ENCODE measurements at regions not wholly inside any gene's neighbourhood (a gene's known extent, or its start where the extent isn't known, plus 50 kb on each side); places are given as distances from the start of the nearest gene placed in this dataset.

DNA sequence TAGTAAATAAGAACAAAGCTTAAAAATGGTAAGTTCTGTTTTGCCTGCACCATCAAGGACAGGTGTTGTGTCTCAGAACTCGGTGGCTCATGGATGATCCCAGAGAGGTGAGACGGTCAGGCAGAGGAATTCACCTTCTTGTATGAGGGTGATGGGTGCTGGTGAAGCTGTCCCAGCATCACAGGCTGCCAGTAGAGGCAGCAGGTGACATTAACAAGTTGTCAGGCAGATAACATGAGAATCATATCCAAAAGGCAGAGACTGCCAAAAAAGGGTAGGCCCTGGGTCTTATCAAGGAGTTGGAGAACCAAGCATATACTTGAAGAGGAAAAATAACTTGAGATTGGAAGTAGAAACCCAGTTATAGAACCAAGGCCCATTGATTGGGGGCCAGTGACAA is 437.8 kb downstream of the DYNC2H1 start:
- H3K27ac ChIP-seq (ENCODE audit: extremely low read depth, low read depth, low read length): no peak overlapping the region
- no peak overlapping the region for H3K4me3 ChIP-seq (ENCODE audit: low read depth, low read length)
- no peaks in the 10 kb centered on the region for H3K36me3 ChIP-seq (ENCODE audit: control insufficient read depth in 2 of 2, insufficient read depth in 1 of 2, low read length in 2 of 2)
- H3K9me3 ChIP-seq (ENCODE audit: control insufficient read depth, insufficient read depth, low read depth, low read length): no peaks in the 10 kb centered on the region
- ChIA-PET POLR2A (no interaction called here), CTCF (interaction anchor here (1.1 to 2.5 kb wide), 2 partner anchors 9 to 56 kb away, joined by 3 to 12 read pairs; no protein-coding TSS in a partner anchor)
- H3K4me1 ChIP-seq (ENCODE audit: control insufficient read depth, insufficient read depth, low read length): no peaks in the 10 kb centered on the region
- no peak for TF ChIP-seq ZNF132 (tag by site-specific recombination; IDR thresholded peaks at IDR 0.05; ENCODE audit: borderline replicate concordance)
- no peak for TF ChIP-seq GLI2 (tag by site-specific recombination; IDR thresholded peaks at IDR 0.05; ENCODE audit: borderline replicate concordance, low read depth)
- TF ChIP-seq ZSCAN30 (tag by site-specific recombination; IDR thresholded peaks at IDR 0.05): no peak
- TF ChIP-seq, protein P1, sequence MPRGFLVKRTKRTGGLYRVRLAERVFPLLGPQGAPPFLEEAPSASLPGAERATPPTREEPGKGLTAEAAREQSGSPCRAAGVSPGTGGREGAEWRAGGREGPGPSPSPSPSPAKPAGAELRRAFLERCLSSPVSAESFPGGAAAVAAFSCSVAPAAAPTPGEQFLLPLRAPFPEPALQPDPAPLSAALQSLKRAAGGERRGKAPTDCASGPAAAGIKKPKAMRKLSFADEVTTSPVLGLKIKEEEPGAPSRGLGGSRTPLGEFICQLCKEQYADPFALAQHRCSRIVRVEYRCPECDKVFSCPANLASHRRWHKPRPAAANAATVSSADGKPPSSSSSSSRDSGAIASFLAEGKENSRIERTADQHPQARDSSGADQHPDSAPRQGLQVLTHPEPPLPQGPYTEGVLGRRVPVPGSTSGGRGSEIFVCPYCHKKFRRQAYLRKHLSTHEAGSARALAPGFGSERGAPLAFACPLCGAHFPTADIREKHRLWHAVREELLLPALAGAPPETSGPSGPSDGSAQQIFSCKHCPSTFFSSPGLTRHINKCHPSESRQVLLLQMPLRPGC (tag by site-specific recombination; IDR thresholded peaks at IDR 0.05): no peak
- no peak for TF ChIP-seq ZNF133 (tag by site-specific recombination; IDR thresholded peaks at IDR 0.05)
- TF ChIP-seq HOXD13 (CRISPR knock-in tag; IDR thresholded peaks at IDR 0.05; ENCODE audit: borderline replicate concordance): no peak
- no peak for TF ChIP-seq ZNF155 (tag by site-specific recombination; IDR thresholded peaks at IDR 0.05)
- TF ChIP-seq, protein P2, sequence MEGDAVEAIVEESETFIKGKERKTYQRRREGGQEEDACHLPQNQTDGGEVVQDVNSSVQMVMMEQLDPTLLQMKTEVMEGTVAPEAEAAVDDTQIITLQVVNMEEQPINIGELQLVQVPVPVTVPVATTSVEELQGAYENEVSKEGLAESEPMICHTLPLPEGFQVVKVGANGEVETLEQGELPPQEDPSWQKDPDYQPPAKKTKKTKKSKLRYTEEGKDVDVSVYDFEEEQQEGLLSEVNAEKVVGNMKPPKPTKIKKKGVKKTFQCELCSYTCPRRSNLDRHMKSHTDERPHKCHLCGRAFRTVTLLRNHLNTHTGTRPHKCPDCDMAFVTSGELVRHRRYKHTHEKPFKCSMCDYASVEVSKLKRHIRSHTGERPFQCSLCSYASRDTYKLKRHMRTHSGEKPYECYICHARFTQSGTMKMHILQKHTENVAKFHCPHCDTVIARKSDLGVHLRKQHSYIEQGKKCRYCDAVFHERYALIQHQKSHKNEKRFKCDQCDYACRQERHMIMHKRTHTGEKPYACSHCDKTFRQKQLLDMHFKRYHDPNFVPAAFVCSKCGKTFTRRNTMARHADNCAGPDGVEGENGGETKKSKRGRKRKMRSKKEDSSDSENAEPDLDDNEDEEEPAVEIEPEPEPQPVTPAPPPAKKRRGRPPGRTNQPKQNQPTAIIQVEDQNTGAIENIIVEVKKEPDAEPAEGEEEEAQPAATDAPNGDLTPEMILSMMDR (tag by site-specific recombination; IDR thresholded peaks at IDR 0.05): no peak
- no peak for TF ChIP-seq ZFHX2 (tag by site-specific recombination; conservative IDR thresholded peaks at IDR 0.05)
- TF ChIP-seq ZNF785 (tag by site-specific recombination; IDR thresholded peaks at IDR 0.05): no peak
- no peak for TF ChIP-seq ZNF654 (tag by site-specific recombination; IDR thresholded peaks at IDR 0.05; ENCODE audit: low read depth)
- TF ChIP-seq ZNF600 (tag by site-specific recombination; IDR thresholded peaks at IDR 0.05): no peak
- TF ChIP-seq ZNF555 (tag by site-specific recombination; conservative IDR thresholded peaks at IDR 0.05): no peak
- no peak for TF ChIP-seq ZNF2 (tag by site-specific recombination; IDR thresholded peaks at IDR 0.05)

DNA sequence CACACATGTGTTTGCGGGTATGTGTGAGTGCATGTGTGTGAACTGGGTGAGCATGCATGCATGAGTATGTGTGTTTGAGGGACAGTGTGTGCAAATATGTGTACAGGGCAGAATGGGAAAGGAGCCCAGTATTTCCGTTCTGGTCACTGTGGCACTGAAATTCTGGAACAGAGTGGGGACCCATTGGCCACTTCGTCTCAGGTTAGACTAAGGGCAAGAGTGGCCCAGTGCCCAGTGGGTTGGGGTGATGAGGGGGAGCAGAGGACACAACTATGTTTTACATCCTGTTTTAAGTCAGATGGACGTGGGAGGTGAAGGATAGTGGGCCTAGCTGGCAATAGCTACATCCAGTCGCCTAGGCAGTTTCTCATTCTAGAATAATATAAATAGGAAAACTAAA is 438.5 kb downstream of the DYNC2H1 start:
- no peaks in the 10 kb centered on the region for H3K36me3 ChIP-seq (ENCODE audit: control insufficient read depth in 2 of 2, insufficient read depth in 1 of 2, low read length in 2 of 2)
- H3K27ac ChIP-seq (ENCODE audit: extremely low read depth, low read depth, low read length): no peak overlapping the region
- H3K4me3 ChIP-seq (ENCODE audit: low read depth, low read length): no peak overlapping the region
- H3K4me1 ChIP-seq (ENCODE audit: control insufficient read depth, insufficient read depth, low read length): no peaks in the 10 kb centered on the region
- CTCF ChIA-PET: interaction anchor here (0.7 to 2.5 kb wide), 4 partner anchors 9 to 55 kb away, joined by 3 to 12 read pairs (median 4); no protein-coding TSS in a partner anchor
- POLR2A ChIA-PET: no interaction called here
- H3K9me3 ChIP-seq (ENCODE audit: control insufficient read depth, insufficient read depth, low read depth, low read length): no peaks in the 10 kb centered on the region
- TF ChIP-seq, protein P3, sequence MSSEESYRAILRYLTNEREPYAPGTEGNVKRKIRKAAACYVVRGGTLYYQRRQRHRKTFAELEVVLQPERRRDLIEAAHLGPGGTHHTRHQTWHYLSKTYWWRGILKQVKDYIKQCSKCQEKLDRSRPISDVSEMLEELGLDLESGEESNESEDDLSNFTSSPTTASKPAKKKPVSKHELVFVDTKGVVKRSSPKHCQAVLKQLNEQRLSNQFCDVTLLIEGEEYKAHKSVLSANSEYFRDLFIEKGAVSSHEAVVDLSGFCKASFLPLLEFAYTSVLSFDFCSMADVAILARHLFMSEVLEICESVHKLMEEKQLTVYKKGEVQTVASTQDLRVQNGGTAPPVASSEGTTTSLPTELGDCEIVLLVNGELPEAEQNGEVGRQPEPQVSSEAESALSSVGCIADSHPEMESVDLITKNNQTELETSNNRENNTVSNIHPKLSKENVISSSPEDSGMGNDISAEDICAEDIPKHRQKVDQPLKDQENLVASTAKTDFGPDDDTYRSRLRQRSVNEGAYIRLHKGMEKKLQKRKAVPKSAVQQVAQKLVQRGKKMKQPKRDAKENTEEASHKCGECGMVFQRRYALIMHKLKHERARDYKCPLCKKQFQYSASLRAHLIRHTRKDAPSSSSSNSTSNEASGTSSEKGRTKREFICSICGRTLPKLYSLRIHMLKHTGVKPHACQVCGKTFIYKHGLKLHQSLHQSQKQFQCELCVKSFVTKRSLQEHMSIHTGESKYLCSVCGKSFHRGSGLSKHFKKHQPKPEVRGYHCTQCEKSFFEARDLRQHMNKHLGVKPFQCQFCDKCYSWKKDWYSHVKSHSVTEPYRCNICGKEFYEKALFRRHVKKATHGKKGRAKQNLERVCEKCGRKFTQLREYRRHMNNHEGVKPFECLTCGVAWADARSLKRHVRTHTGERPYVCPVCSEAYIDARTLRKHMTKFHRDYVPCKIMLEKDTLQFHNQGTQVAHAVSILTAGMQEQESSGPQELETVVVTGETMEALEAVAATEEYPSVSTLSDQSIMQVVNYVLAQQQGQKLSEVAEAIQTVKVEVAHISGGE (tag by site-specific recombination; conservative IDR thresholded peaks at IDR 0.05; ENCODE audit: low read depth): no peak
- TF ChIP-seq ZNF350 (tag by site-specific recombination; IDR thresholded peaks at IDR 0.05) (no peak), GLI2 (tag by site-specific recombination; IDR thresholded peaks at IDR 0.05; ENCODE audit: borderline replicate concordance, low read depth) (no peak), ZNF2 (tag by site-specific recombination; IDR thresholded peaks at IDR 0.05) (no peak), ZNF514 (tag by site-specific recombination; IDR thresholded peaks at IDR 0.05) (no peak), ZBTB21 (tag by site-specific recombination; IDR thresholded peaks at IDR 0.05) (no peak), ZNF792 (tag by site-specific recombination; IDR thresholded peaks at IDR 0.05) (no peak), ZNF24 (tag by site-specific recombination; IDR thresholded peaks at IDR 0.05) (no peak)
- TF ChIP-seq, protein P4, sequence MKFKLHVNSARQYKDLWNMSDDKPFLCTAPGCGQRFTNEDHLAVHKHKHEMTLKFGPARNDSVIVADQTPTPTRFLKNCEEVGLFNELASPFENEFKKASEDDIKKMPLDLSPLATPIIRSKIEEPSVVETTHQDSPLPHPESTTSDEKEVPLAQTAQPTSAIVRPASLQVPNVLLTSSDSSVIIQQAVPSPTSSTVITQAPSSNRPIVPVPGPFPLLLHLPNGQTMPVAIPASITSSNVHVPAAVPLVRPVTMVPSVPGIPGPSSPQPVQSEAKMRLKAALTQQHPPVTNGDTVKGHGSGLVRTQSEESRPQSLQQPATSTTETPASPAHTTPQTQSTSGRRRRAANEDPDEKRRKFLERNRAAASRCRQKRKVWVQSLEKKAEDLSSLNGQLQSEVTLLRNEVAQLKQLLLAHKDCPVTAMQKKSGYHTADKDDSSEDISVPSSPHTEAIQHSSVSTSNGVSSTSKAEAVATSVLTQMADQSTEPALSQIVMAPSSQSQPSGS (tag by site-specific recombination; IDR thresholded peaks at IDR 0.05; ENCODE audit: low read depth): no peak
- TF ChIP-seq, protein P5, sequence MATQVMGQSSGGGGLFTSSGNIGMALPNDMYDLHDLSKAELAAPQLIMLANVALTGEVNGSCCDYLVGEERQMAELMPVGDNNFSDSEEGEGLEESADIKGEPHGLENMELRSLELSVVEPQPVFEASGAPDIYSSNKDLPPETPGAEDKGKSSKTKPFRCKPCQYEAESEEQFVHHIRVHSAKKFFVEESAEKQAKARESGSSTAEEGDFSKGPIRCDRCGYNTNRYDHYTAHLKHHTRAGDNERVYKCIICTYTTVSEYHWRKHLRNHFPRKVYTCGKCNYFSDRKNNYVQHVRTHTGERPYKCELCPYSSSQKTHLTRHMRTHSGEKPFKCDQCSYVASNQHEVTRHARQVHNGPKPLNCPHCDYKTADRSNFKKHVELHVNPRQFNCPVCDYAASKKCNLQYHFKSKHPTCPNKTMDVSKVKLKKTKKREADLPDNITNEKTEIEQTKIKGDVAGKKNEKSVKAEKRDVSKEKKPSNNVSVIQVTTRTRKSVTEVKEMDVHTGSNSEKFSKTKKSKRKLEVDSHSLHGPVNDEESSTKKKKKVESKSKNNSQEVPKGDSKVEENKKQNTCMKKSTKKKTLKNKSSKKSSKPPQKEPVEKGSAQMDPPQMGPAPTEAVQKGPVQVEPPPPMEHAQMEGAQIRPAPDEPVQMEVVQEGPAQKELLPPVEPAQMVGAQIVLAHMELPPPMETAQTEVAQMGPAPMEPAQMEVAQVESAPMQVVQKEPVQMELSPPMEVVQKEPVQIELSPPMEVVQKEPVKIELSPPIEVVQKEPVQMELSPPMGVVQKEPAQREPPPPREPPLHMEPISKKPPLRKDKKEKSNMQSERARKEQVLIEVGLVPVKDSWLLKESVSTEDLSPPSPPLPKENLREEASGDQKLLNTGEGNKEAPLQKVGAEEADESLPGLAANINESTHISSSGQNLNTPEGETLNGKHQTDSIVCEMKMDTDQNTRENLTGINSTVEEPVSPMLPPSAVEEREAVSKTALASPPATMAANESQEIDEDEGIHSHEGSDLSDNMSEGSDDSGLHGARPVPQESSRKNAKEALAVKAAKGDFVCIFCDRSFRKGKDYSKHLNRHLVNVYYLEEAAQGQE (tag by site-specific recombination; IDR thresholded peaks at IDR 0.05): no peak
- TF ChIP-seq, protein P6, sequence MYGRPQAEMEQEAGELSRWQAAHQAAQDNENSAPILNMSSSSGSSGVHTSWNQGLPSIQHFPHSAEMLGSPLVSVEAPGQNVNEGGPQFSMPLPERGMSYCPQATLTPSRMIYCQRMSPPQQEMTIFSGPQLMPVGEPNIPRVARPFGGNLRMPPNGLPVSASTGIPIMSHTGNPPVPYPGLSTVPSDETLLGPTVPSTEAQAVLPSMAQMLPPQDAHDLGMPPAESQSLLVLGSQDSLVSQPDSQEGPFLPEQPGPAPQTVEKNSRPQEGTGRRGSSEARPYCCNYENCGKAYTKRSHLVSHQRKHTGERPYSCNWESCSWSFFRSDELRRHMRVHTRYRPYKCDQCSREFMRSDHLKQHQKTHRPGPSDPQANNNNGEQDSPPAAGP (tag by site-specific recombination; IDR thresholded peaks at IDR 0.05): no peak

All from HEK293 (cell line).